Upper lobe of left lung (tissue), 6 donors: ENCODE measurements at regions not wholly inside any gene's neighbourhood (a gene's known extent, or its start where the extent isn't known, plus 50 kb on each side); places are given as distances from the start of the nearest gene placed in this dataset.

ENCODE experiments used
- ATAC-seq, 2 donors: fragments of 200-7000 bp; cut with Tn5 transposase; one replicate each; pipeline ENCODE4 v1.9.1; 2022; ENCODE audit warnings: mild to moderate bottlenecking in 2 of 2, moderate library complexity in 2 of 2; ENCODE audit not compliant: low FRiP score in 2 of 2
- DNase-seq, 2 donors: peaks; one replicate each; pipeline ENCODE4 v3.0.0-alpha.2; 2019 to 2020
- H3K27ac ChIP-seq, 4 donors: fragments of 200-600 bp; sonication (generic); one replicate each; pipeline ENCODE4 v1.5.1; 2016 to 2019
- H3K27me3 ChIP-seq, 4 donors: fragments of 200-600 bp; sonication (generic); one replicate each; pipeline ENCODE4 v1.5.1; 2017 to 2019
- H3K36me3 ChIP-seq, 4 donors: fragments of 200-600 bp; sonication (generic); one replicate each; pipeline ENCODE4 v1.5.1; 2016 to 2019
- H3K4me1 ChIP-seq, 4 donors: fragments of 200-600 bp; sonication (generic); one replicate each; pipeline ENCODE4 v1.5.1; 2018 to 2019
- H3K4me3 ChIP-seq, 4 donors: fragments of 200-600 bp; sonication (generic); one replicate each; pipeline ENCODE4 v1.5.1; 2017 to 2019; ENCODE audit warnings: mild to moderate bottlenecking in 2 of 4, moderate library complexity in 1 of 4
- H3K9me3 ChIP-seq, 4 donors: fragments of 200-600 bp; sonication (generic); one replicate each; pipeline ENCODE4 v1.5.1; 2018 to 2019
- CTCF ChIP-seq, 6 experiments: fragments of 450-650 bp in 4 of 6; fragments of 200-600 bp in 2 of 6; sonication (generic) in 2 of 6; IDR thresholded peaks; one replicate each; pipeline ENCODE4 v1.5.1; 2016 to 2019; ENCODE audit warnings: antibody characterized with exemption in 6 of 6
- EP300 ChIP-seq, 4 donors: sonication (generic); formaldehyde crosslinking; IDR thresholded peaks; one replicate each; pipeline ENCODE4 v1.5.1; 2017; ENCODE audit warnings: antibody characterized with exemption in 4 of 4, control low read depth in 2 of 4
- POLR2A ChIP-seq, 4 donors: fragments of 450-650 bp; IDR thresholded peaks; one replicate each; pipeline ENCODE4 v1.5.1; 2016 to 2017; ENCODE audit warnings: antibody characterized with exemption in 4 of 4, mild to moderate bottlenecking in 2 of 4
- POLR2AphosphoS5 ChIP-seq, 2 donors: sonication (generic); formaldehyde crosslinking; IDR thresholded peaks; one replicate each; pipeline ENCODE4 v1.5.1; 2017; ENCODE audit warnings: antibody characterized with exemption in 2 of 2
- WGBS, 2 donors: methylation state at CpG; one replicate each; pipeline ENCODE4 v1.1.5; 2017 to 2018; 5-methylcytosine and 5-hydroxymethylcytosine counted together
- donor health status: DM: no; HTN: no; CAD: no; lungs with moderate emphysema.
- donor health status: DM: no; HTN: yes; CAD: no; lungs with severe emphysema.

- no peak for DNase-seq
- H3K9me3 ChIP-seq, result no peaks in the 10 kb centered on the region
- H3K4me3 ChIP-seq, result no peak overlapping the region
- no peaks in the 10 kb centered on the region for H3K4me1 ChIP-seq
- no peak overlapping the region for H3K27ac ChIP-seq
- no peaks in the 10 kb centered on the region for H3K36me3 ChIP-seq
- no peak for ATAC-seq
- 44 to 66% methylated on average over 3 of the region's 3 CpGs for WGBS, 2 donors
- H3K27me3 ChIP-seq, result no peaks in the 10 kb centered on the region
- no peak for TF ChIP-seq EP300 (IDR thresholded peaks at IDR 0.05)
- no peak for TF ChIP-seq POLR2AphosphoS5 (IDR thresholded peaks at IDR 0.05)
- TF ChIP-seq CTCF (IDR thresholded peaks at IDR 0.05), result no peak
- TF ChIP-seq POLR2A (IDR thresholded peaks at IDR 0.05), result no peak
Observed at GRCh38 chrX:124984140-124984813, 335.4 kb upstream of the TEX13C start.

GRCh38 chrX:124986284-124986683, 333.4 kb upstream of the TEX13C start:
- WGBS, 2 donors, result 84 to 89% methylated on average over 3 of the region's 3 CpGs
- no peaks in the 10 kb centered on the region for H3K27me3 ChIP-seq

GRCh38 chrX:124993735-124994134, 325.9 kb upstream of the TEX13C start:
- no peak for TF ChIP-seq POLR2A (IDR thresholded peaks at IDR 0.05)
- no peak for TF ChIP-seq EP300 (IDR thresholded peaks at IDR 0.05)
- no peak for TF ChIP-seq POLR2AphosphoS5 (IDR thresholded peaks at IDR 0.05)
- TF ChIP-seq CTCF (IDR thresholded peaks at IDR 0.05), result no peak
- no peaks in the 10 kb centered on the region for H3K4me1 ChIP-seq
- no peaks in the 10 kb centered on the region for H3K9me3 ChIP-seq
- H3K36me3 ChIP-seq, result no peaks in the 10 kb centered on the region
- no peak overlapping the region for H3K27ac ChIP-seq
- ATAC-seq, result no peak
- no peaks in the 10 kb centered on the region for H3K27me3 ChIP-seq
- 76 to 89% methylated on average over 1 of the region's 1 CpG for WGBS, 2 donors
- DNase-seq, result no peak
- H3K4me3 ChIP-seq, result no peak overlapping the region

More at GRCh38 chrX:124986284-124986683, 333.4 kb upstream of the TEX13C start:
- no peaks in the 10 kb centered on the region for H3K9me3 ChIP-seq
- no peak overlapping the region for H3K27ac ChIP-seq
- H3K4me3 ChIP-seq, result no peak overlapping the region
- TF ChIP-seq POLR2AphosphoS5 (IDR thresholded peaks at IDR 0.05), result no peak
- no peak for TF ChIP-seq POLR2A (IDR thresholded peaks at IDR 0.05)
- TF ChIP-seq EP300 (IDR thresholded peaks at IDR 0.05), result no peak
- no peak for TF ChIP-seq CTCF (IDR thresholded peaks at IDR 0.05)
- ATAC-seq (no peak), DNase-seq (no peak)
- no peaks in the 10 kb centered on the region for H3K36me3 ChIP-seq
- no peaks in the 10 kb centered on the region for H3K4me1 ChIP-seq

GRCh38 chrX:124994404-124994803, 325.3 kb upstream of the TEX13C start:
- ATAC-seq (no peak), DNase-seq (no peak)
- TF ChIP-seq EP300 (IDR thresholded peaks at IDR 0.05) (no peak), POLR2AphosphoS5 (IDR thresholded peaks at IDR 0.05) (no peak), CTCF (IDR thresholded peaks at IDR 0.05) (no peak)
- Histone ChIP-seq H3K4me1 (no peaks in the 10 kb centered on the region), H3K9me3 (no peaks in the 10 kb centered on the region), H3K36me3 (no peaks in the 10 kb centered on the region), H3K27ac (no peak overlapping the region), H3K4me3 (no peak overlapping the region), H3K27me3 (no peaks in the 10 kb centered on the region)
- 64 to 71% methylated on average over 4 of the region's 4 CpGs for WGBS, 2 donors
